SK-N-MC (cell line): ENCODE measurements at regions not wholly inside any gene's neighbourhood (a gene's known extent, or its start where the extent isn't known, plus 50 kb on each side); places are given as distances from the start of the nearest gene placed in this dataset.

ENCODE experiments used
- EZH2 ChIP-seq: fragments of 200-600 bp; sonication (generic); IDR thresholded peaks from one replicate; pipeline ENCODE4 v1.6.1; 2017; ENCODE audit warnings: antibody characterized with exemption
- POLR2AphosphoS5 ChIP-seq: IDR thresholded peaks from 2 replicates; pipeline ENCODE4 v1.6.1; 2012; ENCODE audit warnings: mild to moderate bottlenecking, low read depth, low read length, borderline replicate concordance

GRCh38 chr6:8203337-8203736 lies 101.0 kb upstream of the EEF1E1 start:
- TF ChIP-seq POLR2AphosphoS5 = no peak
- no peak for TF ChIP-seq EZH2
